ENCODE measurements at regions not wholly inside any gene's neighbourhood (a gene's known extent, or its start where the extent isn't known, plus 50 kb on each side); places are given as distances from the start of the nearest gene placed in this dataset.

DNA sequence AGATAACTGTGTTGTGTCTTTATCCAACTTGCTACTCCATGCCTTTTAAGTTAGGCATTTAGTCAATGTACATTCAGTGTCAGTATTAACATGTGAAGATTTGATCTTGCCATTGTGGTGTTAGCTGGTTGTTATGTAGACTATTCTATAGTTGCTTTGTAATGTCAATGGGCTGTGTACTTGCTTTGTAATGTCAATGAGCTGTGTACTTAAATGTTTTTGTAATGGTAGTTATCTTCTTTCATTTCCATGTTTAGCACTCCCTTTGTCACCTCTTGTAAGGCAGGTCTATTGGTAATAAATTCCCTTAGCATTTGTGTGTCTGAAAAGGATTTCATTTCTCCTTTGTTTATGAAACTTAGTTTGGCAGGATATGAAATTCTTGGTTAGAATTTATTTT is 53.4 kb downstream of the MC4R start:
- intact Hi-C loops (cut with DNase I; ENCODE audit: low total_unique reads): no loop called here
- no peak for DNase-seq (ENCODE audit: low spot score in 2 of 2)

DNA sequence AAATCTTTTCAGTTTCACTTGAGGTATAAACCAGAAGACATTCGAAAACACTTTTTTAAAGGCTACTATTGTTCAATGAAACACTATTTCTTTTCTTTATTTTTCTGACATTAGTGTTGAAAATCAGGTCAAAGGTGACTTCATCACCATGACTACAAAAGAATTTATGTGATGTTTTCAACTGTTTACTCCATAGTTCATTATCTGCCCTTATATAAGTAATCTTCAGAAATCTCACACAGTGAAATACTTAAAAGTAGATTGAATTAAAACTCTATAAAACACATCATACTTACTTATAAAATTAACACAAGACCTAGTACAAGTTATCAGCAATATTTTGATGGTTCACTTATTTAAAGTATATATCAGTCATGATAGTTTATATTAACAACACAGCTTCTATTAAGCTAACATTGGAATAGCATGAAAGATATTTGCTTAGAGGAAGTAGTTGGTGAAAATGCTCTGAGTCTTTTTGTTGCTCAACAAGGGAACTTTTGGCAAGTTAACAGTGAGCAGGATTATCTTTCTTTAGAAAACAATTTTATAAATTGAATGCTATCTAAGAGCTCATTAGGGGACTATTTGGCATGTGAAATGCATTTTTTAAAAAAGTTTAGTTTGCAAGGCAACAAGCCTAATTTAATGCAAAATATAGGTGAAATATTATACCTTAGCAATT is 60.8 kb downstream of the MC4R start:
- no peak overlapping the region for H3K27ac ChIP-seq
- H3K9me3 ChIP-seq: no peaks in the 10 kb centered on the region
- no peaks in the 10 kb centered on the region for H3K36me3 ChIP-seq
- TF ChIP-seq, protein P1, sequence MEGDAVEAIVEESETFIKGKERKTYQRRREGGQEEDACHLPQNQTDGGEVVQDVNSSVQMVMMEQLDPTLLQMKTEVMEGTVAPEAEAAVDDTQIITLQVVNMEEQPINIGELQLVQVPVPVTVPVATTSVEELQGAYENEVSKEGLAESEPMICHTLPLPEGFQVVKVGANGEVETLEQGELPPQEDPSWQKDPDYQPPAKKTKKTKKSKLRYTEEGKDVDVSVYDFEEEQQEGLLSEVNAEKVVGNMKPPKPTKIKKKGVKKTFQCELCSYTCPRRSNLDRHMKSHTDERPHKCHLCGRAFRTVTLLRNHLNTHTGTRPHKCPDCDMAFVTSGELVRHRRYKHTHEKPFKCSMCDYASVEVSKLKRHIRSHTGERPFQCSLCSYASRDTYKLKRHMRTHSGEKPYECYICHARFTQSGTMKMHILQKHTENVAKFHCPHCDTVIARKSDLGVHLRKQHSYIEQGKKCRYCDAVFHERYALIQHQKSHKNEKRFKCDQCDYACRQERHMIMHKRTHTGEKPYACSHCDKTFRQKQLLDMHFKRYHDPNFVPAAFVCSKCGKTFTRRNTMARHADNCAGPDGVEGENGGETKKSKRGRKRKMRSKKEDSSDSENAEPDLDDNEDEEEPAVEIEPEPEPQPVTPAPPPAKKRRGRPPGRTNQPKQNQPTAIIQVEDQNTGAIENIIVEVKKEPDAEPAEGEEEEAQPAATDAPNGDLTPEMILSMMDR (IDR thresholded peaks at IDR 0.05): no peak
- no peak for TF ChIP-seq POLR2A (IDR thresholded peaks at IDR 0.05)
- no peak for TF ChIP-seq POLR2AphosphoS5 (IDR thresholded peaks at IDR 0.05)
- H3K27me3 ChIP-seq: no peaks in the 10 kb centered on the region
- H3K4me3 ChIP-seq: no peak overlapping the region
- no peaks in the 10 kb centered on the region for H3K4me1 ChIP-seq
- intact Hi-C loops (cut with DNase I; ENCODE audit: low total_unique reads): no loop called here
- no peak for DNase-seq (ENCODE audit: low spot score in 2 of 2)

More for the DNA sequence above, 53.4 kb downstream of the MC4R start:
- Histone ChIP-seq H3K9me3 (peaks cover 0 to 4% of the 10 kb centered on the region in 2 donors), H3K4me1 (no peaks in the 10 kb centered on the region), H3K27me3 (no peaks in the 10 kb centered on the region), H3K4me3 (no peak overlapping the region), H3K36me3 (no peaks in the 10 kb centered on the region), H3K27ac (no peak overlapping the region)
- TF ChIP-seq POLR2A (IDR thresholded peaks at IDR 0.05): no peak
- no peak for TF ChIP-seq POLR2AphosphoS5 (IDR thresholded peaks at IDR 0.05)
- TF ChIP-seq, protein P1 (IDR thresholded peaks at IDR 0.05): no peak

DNA sequence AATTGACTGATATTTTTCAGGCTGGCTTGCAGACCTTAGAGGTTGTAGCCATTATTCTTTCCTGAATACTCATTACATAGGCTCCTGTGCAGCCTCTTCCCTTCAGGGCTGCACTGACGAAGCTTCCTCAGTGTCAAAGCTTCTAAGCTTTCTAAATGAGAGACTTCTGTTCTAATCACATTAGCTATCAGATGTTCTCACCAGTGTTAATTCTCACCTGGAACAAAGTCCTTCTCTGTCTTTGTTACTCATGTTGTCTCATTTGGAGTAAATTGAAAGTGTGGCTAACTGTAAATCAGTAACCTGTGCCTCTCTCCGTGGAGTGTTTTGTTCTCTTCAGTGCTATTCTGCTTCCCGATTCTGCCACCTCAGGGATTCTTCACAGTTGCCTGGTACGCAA is 76.9 kb downstream of the MC4R start:
- no peaks in the 10 kb centered on the region for H3K4me1 ChIP-seq
- H3K27ac ChIP-seq: no peak overlapping the region
- H3K9me3 ChIP-seq: no peaks in the 10 kb centered on the region
- DNase-seq (ENCODE audit: low spot score in 2 of 2): no peak
- no peaks in the 10 kb centered on the region for H3K36me3 ChIP-seq
- TF ChIP-seq POLR2AphosphoS5 (IDR thresholded peaks at IDR 0.05): no peak
- no peak for TF ChIP-seq POLR2A (IDR thresholded peaks at IDR 0.05)
- TF ChIP-seq, protein P1 (IDR thresholded peaks at IDR 0.05): no peak
- no peaks in the 10 kb centered on the region for H3K27me3 ChIP-seq
- intact Hi-C loops (cut with DNase I; ENCODE audit: low total_unique reads): no loop called here
- H3K4me3 ChIP-seq: no peak overlapping the region

DNA sequence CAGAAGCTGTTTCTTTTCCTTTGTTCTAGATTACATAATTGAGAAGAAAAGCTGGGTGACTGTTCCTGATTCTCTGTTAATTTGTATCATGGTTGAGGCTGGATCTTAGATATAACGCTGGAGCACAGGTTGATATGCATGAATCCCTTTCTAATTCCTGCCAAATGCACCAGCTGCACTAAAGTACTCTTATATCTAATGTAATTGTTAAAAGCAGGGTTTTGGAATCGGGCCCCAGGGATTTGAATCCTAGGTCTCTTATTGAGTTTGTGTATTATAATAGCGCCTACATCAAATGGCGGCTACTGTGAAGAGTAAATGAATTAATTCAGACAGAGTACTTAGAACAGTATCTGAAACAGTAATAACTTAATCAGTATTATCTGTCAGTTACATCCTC is 80.4 kb downstream of the MC4R start:
- intact Hi-C loops (cut with DNase I; ENCODE audit: low total_unique reads): no loop called here
- H3K9me3 ChIP-seq: peaks cover 0 to 4% of the 10 kb centered on the region in 2 donors
- no peaks in the 10 kb centered on the region for H3K27me3 ChIP-seq
- no peaks in the 10 kb centered on the region for H3K4me1 ChIP-seq
- H3K27ac ChIP-seq: no peak overlapping the region
- no peak for DNase-seq (ENCODE audit: low spot score in 2 of 2)
- no peak for TF ChIP-seq POLR2AphosphoS5 (IDR thresholded peaks at IDR 0.05)
- TF ChIP-seq, protein P1 (IDR thresholded peaks at IDR 0.05): no peak
- no peak for TF ChIP-seq POLR2A (IDR thresholded peaks at IDR 0.05)
- no peaks in the 10 kb centered on the region for H3K36me3 ChIP-seq
- H3K4me3 ChIP-seq: no peak overlapping the region

DNA sequence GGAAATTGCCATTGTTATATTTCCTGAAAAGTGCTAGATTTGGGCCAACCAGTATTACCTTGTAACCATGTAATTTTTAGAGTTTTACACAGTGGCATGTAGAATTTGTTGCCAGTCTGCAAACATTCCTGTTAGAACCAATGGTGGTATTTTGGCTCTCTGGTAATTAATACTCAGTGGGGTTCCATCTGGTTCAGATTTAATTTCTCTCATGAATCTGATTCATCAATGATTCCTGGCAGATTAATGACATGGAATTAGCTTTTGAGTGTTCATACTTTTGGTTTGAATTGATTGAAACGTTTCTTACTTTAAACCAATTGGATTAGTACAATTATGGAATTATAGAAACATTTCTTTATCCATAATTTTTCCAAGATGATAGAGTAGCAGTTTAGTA is 93.2 kb downstream of the MC4R start:
- DNase-seq (ENCODE audit: low spot score in 2 of 2): no peak

More for the DNA sequence above, 93.2 kb downstream of the MC4R start:
- H3K27ac ChIP-seq: no peak overlapping the region
- intact Hi-C loops (cut with DNase I; ENCODE audit: low total_unique reads): no loop called here
- no peaks in the 10 kb centered on the region for H3K4me1 ChIP-seq
- TF ChIP-seq, protein P1 (IDR thresholded peaks at IDR 0.05): no peak
- H3K4me3 ChIP-seq: no peak overlapping the region
- H3K36me3 ChIP-seq: no peaks in the 10 kb centered on the region
- no peaks in the 10 kb centered on the region for H3K27me3 ChIP-seq
- no peaks in the 10 kb centered on the region for H3K9me3 ChIP-seq

Measured in breast epithelium (tissue), 4 donors.